Activated CD8-positive, alpha-beta T cell treated with anti-CD3 and anti-CD28 coated beads for 36 hours (primary cell): ENCODE measurements at regions not wholly inside any gene's neighbourhood (a gene's known extent, or its start where the extent isn't known, plus 50 kb on each side); places are given as distances from the start of the nearest gene placed in this dataset.

Experiments
- ATAC-seq: fragments of 200-7000 bp; cut with Tn5 transposase; one replicate; pipeline ENCODE4 v1.10.0; 2021; ENCODE audit warnings: mild to moderate bottlenecking, moderate library complexity
- CTCF ChIA-PET: fragments of 350-600 bp; sonication (Branson Sonifier 250); formaldehyde crosslinking; loops from one replicate; lab custom pipeline; 2021; ENCODE audit warnings: antibody characterized with exemption; lab: Charles Lee
- POLR2A ChIA-PET: fragments of 350-600 bp; sonication (Branson Sonifier 250); formaldehyde crosslinking; loops from one replicate; lab custom pipeline; 2021; ENCODE audit warnings: antibody characterized with exemption; lab: Charles Lee
- DNase-seq: peaks from one replicate; pipeline ENCODE4 v3.0.0-alpha.2; 2020
- H3K27ac Mint-ChIP-seq: one replicate; pipeline ENCODE4 v1.8.0; 2021; ENCODE audit warnings: mild to moderate bottlenecking, mixed read lengths
- H3K27me3 Mint-ChIP-seq: one replicate; pipeline ENCODE4 v1.8.0; 2021; ENCODE audit warnings: mixed read lengths
- H3K36me3 Mint-ChIP-seq: one replicate; pipeline ENCODE4 v1.8.0; 2021; ENCODE audit warnings: low read depth, mixed read lengths
- H3K4me1 Mint-ChIP-seq: one replicate; pipeline ENCODE4 v1.8.0; 2021; ENCODE audit warnings: low read depth, mixed read lengths
- H3K4me3 Mint-ChIP-seq: one replicate; pipeline ENCODE4 v1.8.0; 2021; ENCODE audit warnings: mild to moderate bottlenecking, moderate library complexity, mixed read lengths
- H3K9me3 Mint-ChIP-seq: one replicate; pipeline ENCODE4 v1.8.0; 2021; ENCODE audit warnings: mixed read lengths
- CTCF ChIP-seq: fragments of 200-600 bp; IDR thresholded peaks from one replicate; pipeline ENCODE4 v1.8.0; 2022; ENCODE audit warnings: antibody characterized with exemption, mild to moderate bottlenecking
- intact Hi-C: fragments of 100-400 bp; cut with micrococcal nuclease; formaldehyde crosslinking; loops from one replicate; pipeline ENCODE4 v1.10.0; 2022

- Mint-ChIP-seq H3K4me1 (peaks cover 12% of the 10 kb centered on the region), H3K27me3 (peaks cover 6% of the 10 kb centered on the region), H3K4me3 (no peak overlapping the region), H3K9me3 (peaks cover 3% of the 10 kb centered on the region), H3K27ac (no peak overlapping the region), H3K36me3 (no peaks in the 10 kb centered on the region)
- intact Hi-C loops: loop anchor here (5.0 kb wide), 1 partner anchor 135 kb away; no protein-coding TSS in a partner anchor
- peak; percentile 3 for DNase-seq
- POLR2A ChIA-PET: no interaction called here
- ATAC-seq: peak; percentile 49
- CTCF ChIA-PET: interaction anchor here (0.8 to 2.8 kb wide), 7 partner anchors 35 to 137 kb away, joined by 3 to 12 read pairs (median 3); no protein-coding TSS in a partner anchor
- peak; percentile 30 for TF ChIP-seq CTCF
Observed at GRCh38 chrX:15107367-15107988, 162.4 kb downstream of the ASB9 start.

- Mint-ChIP-seq H3K36me3 (no peaks in the 10 kb centered on the region), H3K4me3 (no peak overlapping the region), H3K27me3 (peaks cover 3% of the 10 kb centered on the region), H3K27ac (no peak overlapping the region), H3K4me1 (no peaks in the 10 kb centered on the region), H3K9me3 (no peaks in the 10 kb centered on the region)
- intact Hi-C loops: no loop called here
- TF ChIP-seq CTCF: no peak
- CTCF ChIA-PET: interaction anchor here (0.6 kb wide), 1 partner anchor 144 kb away, joined by 3 read pairs; no protein-coding TSS in a partner anchor
- POLR2A ChIA-PET: no interaction called here
- DNase-seq (no peak), ATAC-seq (no peak)
Observed at GRCh38 chrX:15098505-15098904, 171.4 kb downstream of the ASB9 start.

GRCh38 chrX:15087747-15088146 lies 182.1 kb downstream of the ASB9 start:
- TF ChIP-seq CTCF: no peak
- ATAC-seq: no peak
- ChIA-PET CTCF (no interaction called here), POLR2A (no interaction called here)
- Mint-ChIP-seq H3K9me3 (no peaks in the 10 kb centered on the region), H3K4me1 (no peaks in the 10 kb centered on the region), H3K27ac (no peak overlapping the region), H3K36me3 (no peaks in the 10 kb centered on the region), H3K27me3 (peaks cover 1% of the 10 kb centered on the region), H3K4me3 (no peak overlapping the region)
- intact Hi-C loops: no loop called here
- no peak for DNase-seq

- no peaks in the 10 kb centered on the region for H3K4me1 Mint-ChIP-seq
- no peaks in the 10 kb centered on the region for H3K36me3 Mint-ChIP-seq
- peaks cover 2% of the 10 kb centered on the region for H3K27me3 Mint-ChIP-seq
- ChIA-PET POLR2A (no interaction called here), CTCF (no interaction called here)
- DNase-seq (no peak), ATAC-seq (no peak)
- H3K9me3 Mint-ChIP-seq: no peaks in the 10 kb centered on the region
- H3K4me3 Mint-ChIP-seq: no peak overlapping the region
- no peak for TF ChIP-seq CTCF
- no peak overlapping the region for H3K27ac Mint-ChIP-seq
- intact Hi-C loops: no loop called here
Observed at GRCh38 chrX:15073313-15073712, 196.6 kb downstream of the ASB9 start.

- no peak for DNase-seq
- intact Hi-C loops: no loop called here
- H3K9me3 Mint-ChIP-seq: no peaks in the 10 kb centered on the region
- H3K36me3 Mint-ChIP-seq: no peaks in the 10 kb centered on the region
- peaks cover 2% of the 10 kb centered on the region for H3K27me3 Mint-ChIP-seq
- no peak for ATAC-seq
- ChIA-PET CTCF (no interaction called here), POLR2A (no interaction called here)
- TF ChIP-seq CTCF: no peak
- H3K4me1 Mint-ChIP-seq: no peaks in the 10 kb centered on the region
- no peak overlapping the region for H3K4me3 Mint-ChIP-seq
- H3K27ac Mint-ChIP-seq: no peak overlapping the region
Observed at GRCh38 chrX:15072880-15073279, 197.0 kb downstream of the ASB9 start.
